Ectodermal cell (in vitro differentiated cells): ENCODE measurements at regions not wholly inside any gene's neighbourhood (a gene's known extent, or its start where the extent isn't known, plus 50 kb on each side); places are given as distances from the start of the nearest gene placed in this dataset.

ENCODE experiments used
- H3K27ac ChIP-seq: 2 replicates; pipeline ENCODE4 v1.7.0; 2013; ENCODE audit warnings: mild to moderate bottlenecking, low read depth, low read length; ENCODE audit not compliant: insufficient read depth, poor library complexity, severe bottlenecking
- H3K27me3 ChIP-seq: 2 replicates; pipeline ENCODE4 v1.7.0; 2013; ENCODE audit warnings: mild to moderate bottlenecking, low read length; ENCODE audit not compliant: insufficient read depth, control insufficient read depth, poor library complexity, severe bottlenecking
- H3K36me3 ChIP-seq: one replicate; pipeline ENCODE4 v1.7.0; 2013; ENCODE audit warnings: low read length; ENCODE audit not compliant: control insufficient read depth, insufficient read depth
- H3K4me1 ChIP-seq: one replicate; pipeline ENCODE4 v1.7.0; 2013; ENCODE audit warnings: low read length; ENCODE audit not compliant: control insufficient read depth, insufficient read depth
- H3K4me3 ChIP-seq: 2 replicates; pipeline ENCODE4 v1.7.0; 2013; ENCODE audit warnings: low read depth, low read length, control low read depth; ENCODE audit not compliant: insufficient read depth
- H3K9me3 ChIP-seq: 2 replicates; pipeline ENCODE4 v1.7.0; 2013; ENCODE audit warnings: mild to moderate bottlenecking, low read length, moderate library complexity; ENCODE audit not compliant: control insufficient read depth
- WGBS, 2 experiments: methylation state at CpG; one replicate each; pipeline ENCODE4 v1.1.7; 2013; ENCODE audit warnings: missing lambda C conversion rate in 2 of 2; 5-methylcytosine and 5-hydroxymethylcytosine counted together

- Histone ChIP-seq H3K4me1 (no peaks in the 10 kb centered on the region), H3K27me3 (no peaks in the 10 kb centered on the region), H3K4me3 (no peak overlapping the region), H3K36me3 (no peaks in the 10 kb centered on the region), H3K9me3 (no peaks in the 10 kb centered on the region), H3K27ac (no peak overlapping the region)
- 90 to 95% methylated on average over 2 of the region's 2 CpGs for WGBS, 2 experiments
Observed at GRCh38 chr2:12895017-12895416, 178.3 kb downstream of the TRIB2 start.

- H3K4me3 ChIP-seq = no peak overlapping the region
- H3K9me3 ChIP-seq = no peaks in the 10 kb centered on the region
- 90 to 95% methylated on average over 2 to 3 of the region's 4 CpGs for WGBS, 2 experiments
- no peaks in the 10 kb centered on the region for H3K36me3 ChIP-seq
- no peaks in the 10 kb centered on the region for H3K4me1 ChIP-seq
- H3K27ac ChIP-seq = no peak overlapping the region
- no peaks in the 10 kb centered on the region for H3K27me3 ChIP-seq
Observed at GRCh38 chr2:12896318-12896982, 179.7 kb downstream of the TRIB2 start.

GRCh38 chr2:12897181-12897580 lies 180.4 kb downstream of the TRIB2 start:
- WGBS, 2 experiments = 94 to 100% methylated on average over 1 of the region's 1 CpG
- Histone ChIP-seq H3K27ac (no peak overlapping the region), H3K9me3 (no peaks in the 10 kb centered on the region), H3K4me3 (no peak overlapping the region), H3K36me3 (no peaks in the 10 kb centered on the region), H3K27me3 (no peaks in the 10 kb centered on the region), H3K4me1 (no peaks in the 10 kb centered on the region)

GRCh38 chr2:12903272-12903671 lies 186.5 kb downstream of the TRIB2 start:
- Histone ChIP-seq H3K4me3 (no peak overlapping the region), H3K27me3 (no peaks in the 10 kb centered on the region), H3K36me3 (no peaks in the 10 kb centered on the region), H3K27ac (no peak overlapping the region), H3K4me1 (no peaks in the 10 kb centered on the region), H3K9me3 (no peaks in the 10 kb centered on the region)
- 95 to 96% methylated on average over 2 of the region's 2 CpGs for WGBS, 2 experiments

GRCh38 chr2:12910431-12910830 lies 193.7 kb downstream of the TRIB2 start:
- H3K27ac ChIP-seq = no peak overlapping the region
- H3K4me3 ChIP-seq = no peak overlapping the region
- 91 to 94% methylated on average over 2 of the region's 2 CpGs for WGBS, 2 experiments

GRCh38 chr2:12915787-12916186 lies 199.1 kb downstream of the TRIB2 start:
- no peaks in the 10 kb centered on the region for H3K4me1 ChIP-seq
- no peaks in the 10 kb centered on the region for H3K36me3 ChIP-seq
- no peak overlapping the region for H3K27ac ChIP-seq
- no peaks in the 10 kb centered on the region for H3K27me3 ChIP-seq
- no peaks in the 10 kb centered on the region for H3K9me3 ChIP-seq
- no peak overlapping the region for H3K4me3 ChIP-seq
- 91 to 100% methylated on average over 1 of the region's 1 CpG for WGBS, 2 experiments

More at GRCh38 chr2:12910431-12910830, 193.7 kb downstream of the TRIB2 start:
- Histone ChIP-seq H3K9me3 (no peaks in the 10 kb centered on the region), H3K36me3 (no peaks in the 10 kb centered on the region), H3K4me1 (no peaks in the 10 kb centered on the region), H3K27me3 (no peaks in the 10 kb centered on the region)

- Histone ChIP-seq H3K4me1 (no peaks in the 10 kb centered on the region), H3K4me3 (no peak overlapping the region), H3K27me3 (no peaks in the 10 kb centered on the region), H3K27ac (no peak overlapping the region), H3K9me3 (no peaks in the 10 kb centered on the region), H3K36me3 (no peaks in the 10 kb centered on the region)
- WGBS, 2 experiments = 93 to 98% methylated on average over 7 of the region's 7 CpGs
Observed at GRCh38 chr2:12918138-12918834, 201.6 kb downstream of the TRIB2 start.

GRCh38 chr2:12918835-12919445 lies 202.2 kb downstream of the TRIB2 start:
- no peaks in the 10 kb centered on the region for H3K36me3 ChIP-seq
- 92 to 93% methylated on average over 7 of the region's 7 CpGs for WGBS, 2 experiments
- H3K27ac ChIP-seq = no peak overlapping the region
- no peaks in the 10 kb centered on the region for H3K9me3 ChIP-seq
- no peak overlapping the region for H3K4me3 ChIP-seq
- no peaks in the 10 kb centered on the region for H3K27me3 ChIP-seq
- no peaks in the 10 kb centered on the region for H3K4me1 ChIP-seq

- Histone ChIP-seq H3K27ac (no peak overlapping the region), H3K4me3 (no peak overlapping the region), H3K36me3 (no peaks in the 10 kb centered on the region), H3K27me3 (no peaks in the 10 kb centered on the region), H3K4me1 (no peaks in the 10 kb centered on the region), H3K9me3 (no peaks in the 10 kb centered on the region)
- WGBS, 2 experiments = 97 to 98% methylated on average over 5 of the region's 5 CpGs
Observed at GRCh38 chr2:12921321-12921720, 204.6 kb downstream of the TRIB2 start.

GRCh38 chr2:12923907-12924610 lies 207.3 kb downstream of the TRIB2 start:
- Histone ChIP-seq H3K36me3 (no peaks in the 10 kb centered on the region), H3K4me1 (peaks cover 8% of the 10 kb centered on the region), H3K27ac (no peak overlapping the region), H3K9me3 (no peaks in the 10 kb centered on the region), H3K4me3 (no peak overlapping the region), H3K27me3 (no peaks in the 10 kb centered on the region)
- WGBS, 2 experiments = 91 to 96% methylated on average over 3 to 4 of the region's 4 CpGs
